ENCODE measurements at regions not wholly inside any gene's neighbourhood (a gene's known extent, or its start where the extent isn't known, plus 50 kb on each side); places are given as distances from the start of the nearest gene placed in this dataset.

GRCh38 chr14:38366374-38366773 lies 110.5 kb upstream of the CLEC14A start:
- H2AFZ ChIP-seq (ENCODE audit: low read depth, low read length, poor library complexity, severe bottlenecking), result no peak overlapping the region
- no peak overlapping the region for H3K4me3 ChIP-seq (replicated peaks in 1 of 2; ENCODE audit: low read depth in 1 of 2, low read length in 2 of 2)
- H3K27ac ChIP-seq (ENCODE audit: low read depth, low read length), result no peak overlapping the region
- no TSS peak for BruUV-seq (replicated peaks)
- no peak for DNase-seq (ENCODE audit: low read depth, low spot score)
- no peak overlapping the region for H3K9ac ChIP-seq (ENCODE audit: low read length)
- ATAC-seq, result no peak
- TF ChIP-seq POLR2A (IDR thresholded peaks at IDR 0.05; ENCODE audit: borderline replicate concordance, extremely low read depth, insufficient read depth, insufficient read length), result no peak
- no peak for TF ChIP-seq RAD21 (IDR thresholded peaks at IDR 0.05; ENCODE audit: low read depth)
- TF ChIP-seq FOSL1 (IDR thresholded peaks at IDR 0.05; ENCODE audit: low read depth), result no peak
- TF ChIP-seq ELF1 (IDR thresholded peaks at IDR 0.05; ENCODE audit: borderline replicate concordance, low read depth), result no peak
- TF ChIP-seq SIN3A (IDR thresholded peaks at IDR 0.05; ENCODE audit: low read depth), result no peak
- no peak for TF ChIP-seq ZNF274 (IDR thresholded peaks at IDR 0.05; ENCODE audit: low read depth, low read length)
- TF ChIP-seq TCF7L2 (IDR thresholded peaks at IDR 0.05; ENCODE audit: borderline replicate concordance, extremely low read depth, insufficient read depth, insufficient read length), result no peak
- no peak for TF ChIP-seq EZH2phosphoT487 (IDR thresholded peaks at IDR 0.05; ENCODE audit: borderline replicate concordance)
- no peak for TF ChIP-seq YY1 (IDR thresholded peaks at IDR 0.05; ENCODE audit: extremely low read depth, insufficient replicate concordance, low read depth, low read length)
- no peak for TF ChIP-seq EZH2 (IDR thresholded peaks at IDR 0.05)
- no peaks in the 10 kb centered on the region for H3K79me2 ChIP-seq (ENCODE audit: insufficient read depth, low read length)
- CTCF ChIA-PET, result no interaction called here
- no peaks in the 10 kb centered on the region for H3K4me1 ChIP-seq (ENCODE audit: control insufficient read depth in 1 of 2, insufficient read depth in 2 of 2, low read length in 2 of 2)
- RAD21 ChIA-PET (ENCODE audit: low non-redundant PET in 1 of 2, low total read pairs in 2 of 2, uncharacterized antibody in 2 of 2, unreplicated experiment in 2 of 2), result no interaction called here
- H4K20me1 ChIP-seq (ENCODE audit: insufficient read depth), result no peaks in the 10 kb centered on the region
- POLR2A ChIA-PET, result no interaction called here
- H3K4me2 ChIP-seq (ENCODE audit: low read length), result no peak overlapping the region
- H3K9me3 ChIP-seq (ENCODE audit: control insufficient read depth in 1 of 2, insufficient read depth in 1 of 2, low read depth in 1 of 2, low read length in 2 of 2), result peaks cover 0 to 3% of the 10 kb centered on the region in 2 experiments; a peak in 1 of 4 replicates
- H3K9me2 ChIP-seq (ENCODE audit: insufficient read depth), result no peaks in the 10 kb centered on the region
- intact Hi-C loops (cut with micrococcal nuclease), result no loop called here
- no peaks in the 10 kb centered on the region for H3K27me3 ChIP-seq (ENCODE audit: insufficient read depth, low read length)
- no peaks in the 10 kb centered on the region for H3K36me3 ChIP-seq (ENCODE audit: control insufficient read depth in 1 of 2, insufficient read depth in 2 of 2, low read length in 2 of 2)

GRCh38 chr14:38363217-38363616 lies 107.3 kb upstream of the CLEC14A start:
- ChIA-PET RAD21 (ENCODE audit: low non-redundant PET in 1 of 2, low total read pairs in 2 of 2, uncharacterized antibody in 2 of 2, unreplicated experiment in 2 of 2) (no interaction called here), POLR2A (no interaction called here), CTCF (interaction anchor here (0.7 kb wide), 1 partner anchor 358 kb away, joined by 3 read pairs; no protein-coding TSS in a partner anchor)
- TF ChIP-seq POLR2A (IDR thresholded peaks at IDR 0.05; ENCODE audit: borderline replicate concordance, extremely low read depth, insufficient read depth, insufficient read length) (no peak), TCF7L2 (IDR thresholded peaks at IDR 0.05; ENCODE audit: borderline replicate concordance, extremely low read depth, insufficient read depth, insufficient read length) (no peak), EZH2phosphoT487 (IDR thresholded peaks at IDR 0.05; ENCODE audit: borderline replicate concordance) (no peak), CTCF (IDR thresholded peaks at IDR 0.05 in 2 of 3, conservative IDR thresholded peaks at IDR 0.05 in 1 of 3; ENCODE audit: borderline replicate concordance in 1 of 3, insufficient read depth in 1 of 3, low read depth in 2 of 3, low read length in 2 of 3) (no peak), ZFX (IDR thresholded peaks at IDR 0.05) (no peak), JUND (IDR thresholded peaks at IDR 0.05) (no peak), SRF (IDR thresholded peaks at IDR 0.05; ENCODE audit: low read depth) (no peak), RAD21 (IDR thresholded peaks at IDR 0.05; ENCODE audit: low read depth) (no peak), ZNF274 (IDR thresholded peaks at IDR 0.05; ENCODE audit: low read depth, low read length) (no peak), CBX3 (IDR thresholded peaks at IDR 0.05; ENCODE audit: low read depth) (no peak), CEBPB (IDR thresholded peaks at IDR 0.05; ENCODE audit: low read depth) (no peak)
- Histone ChIP-seq H2AFZ (ENCODE audit: low read depth, low read length, poor library complexity, severe bottlenecking) (no peak overlapping the region), H3K9ac (ENCODE audit: low read length) (no peak overlapping the region), H3K4me2 (ENCODE audit: low read length) (no peak overlapping the region), H3K4me1 (ENCODE audit: control insufficient read depth in 1 of 2, insufficient read depth in 2 of 2, low read length in 2 of 2) (no peaks in the 10 kb centered on the region), H3K27me3 (ENCODE audit: insufficient read depth, low read length) (no peaks in the 10 kb centered on the region), H3K36me3 (ENCODE audit: control insufficient read depth in 1 of 2, insufficient read depth in 2 of 2, low read length in 2 of 2) (no peaks in the 10 kb centered on the region), H4K20me1 (ENCODE audit: insufficient read depth) (no peaks in the 10 kb centered on the region; the same call in 1 of the 2 replicates), H3K9me3 (ENCODE audit: control insufficient read depth in 1 of 2, insufficient read depth in 1 of 2, low read depth in 1 of 2, low read length in 2 of 2) (peaks cover 0 to 3% of the 10 kb centered on the region in 2 experiments; a peak in 1 of 4 replicates), H3K9me2 (ENCODE audit: insufficient read depth) (no peaks in the 10 kb centered on the region), H3K4me3 (replicated peaks in 1 of 2; ENCODE audit: low read depth in 1 of 2, low read length in 2 of 2) (no peak overlapping the region), H3K27ac (ENCODE audit: low read depth, low read length) (no peak overlapping the region), H3K79me2 (ENCODE audit: insufficient read depth, low read length) (no peaks in the 10 kb centered on the region)
- DNase-seq (ENCODE audit: low read depth, low spot score) (no peak), ATAC-seq (no peak)
- intact Hi-C loops (cut with micrococcal nuclease), result no loop called here
- BruUV-seq (replicated peaks), result no TSS peak

All from HCT116 (cell line).